ENCODE measurements at regions not wholly inside any gene's neighbourhood (a gene's known extent, or its start where the extent isn't known, plus 50 kb on each side); places are given as distances from the start of the nearest gene placed in this dataset.

GRCh38 chr16:64094181-64094965 is 1027.5 kb downstream of the CDH11 start:
- FAIRE-seq, result no peak
- no peak for TF ChIP-seq CTCF (IDR thresholded peaks at IDR 0.05)

GRCh38 chr16:64092271-64092670 is 1029.6 kb downstream of the CDH11 start:
- intact Hi-C loops (cut with DNase I), result no loop called here
- no peak overlapping the region for H3K4me3 ChIP-seq
- no peak overlapping the region for H3K27ac ChIP-seq
- ATAC-seq (no peak), FAIRE-seq (no peak), DNase-seq (no peak)
- H3K4me1 ChIP-seq, result no peaks in the 10 kb centered on the region
- WGBS, 2 donors, result 74 to 80% methylated on average over 3 of the region's 3 CpGs
- H3K36me3 ChIP-seq, result no peaks in the 10 kb centered on the region
- H3K27me3 ChIP-seq, result no peaks in the 10 kb centered on the region
- no peaks in the 10 kb centered on the region for H3K9me3 ChIP-seq
- TF ChIP-seq CTCF (IDR thresholded peaks at IDR 0.05), result no peak

More at GRCh38 chr16:64094181-64094965, 1027.5 kb downstream of the CDH11 start:
- H3K4me1 ChIP-seq, result no peaks in the 10 kb centered on the region
- 52 to 53% methylated on average over 4 of the region's 4 CpGs for WGBS, 2 donors
- H3K27me3 ChIP-seq, result no peaks in the 10 kb centered on the region
- DNase-seq (no peak), ATAC-seq (no peak)
- H3K4me3 ChIP-seq, result no peak overlapping the region
- intact Hi-C loops (cut with DNase I), result no loop called here
- H3K36me3 ChIP-seq, result no peaks in the 10 kb centered on the region
- H3K9me3 ChIP-seq, result no peaks in the 10 kb centered on the region
- no peak overlapping the region for H3K27ac ChIP-seq

GRCh38 chr16:64090327-64090726 is 1031.5 kb downstream of the CDH11 start:
- intact Hi-C loops (cut with DNase I), result no loop called here
- Histone ChIP-seq H3K4me3 (no peak overlapping the region), H3K27me3 (no peaks in the 10 kb centered on the region), H3K36me3 (no peaks in the 10 kb centered on the region), H3K27ac (no peak overlapping the region), H3K9me3 (no peaks in the 10 kb centered on the region), H3K4me1 (no peaks in the 10 kb centered on the region)
- no peak for TF ChIP-seq CTCF (IDR thresholded peaks at IDR 0.05)
- DNase-seq (no peak), FAIRE-seq (no peak), ATAC-seq (no peak)
- WGBS, 2 donors, result 40 to 46% methylated on average over 2 of the region's 2 CpGs

GRCh38 chr16:64089697-64090096 is 1032.2 kb downstream of the CDH11 start:
- H3K4me3 ChIP-seq, result no peak overlapping the region
- H3K36me3 ChIP-seq, result no peaks in the 10 kb centered on the region
- H3K27ac ChIP-seq, result no peak overlapping the region
- ATAC-seq, result peak in 3 of 4 donors; percentile 35 to 43 (median 40)
- FAIRE-seq, result no peak
- no peak for DNase-seq
- H3K27me3 ChIP-seq, result no peaks in the 10 kb centered on the region
- TF ChIP-seq CTCF (IDR thresholded peaks at IDR 0.05), result peak in 3 of 4 donors; percentile 18 to 38 (median 28)
- no peaks in the 10 kb centered on the region for H3K9me3 ChIP-seq
- no peaks in the 10 kb centered on the region for H3K4me1 ChIP-seq
- intact Hi-C loops (cut with DNase I), result no loop called here

DNA sequence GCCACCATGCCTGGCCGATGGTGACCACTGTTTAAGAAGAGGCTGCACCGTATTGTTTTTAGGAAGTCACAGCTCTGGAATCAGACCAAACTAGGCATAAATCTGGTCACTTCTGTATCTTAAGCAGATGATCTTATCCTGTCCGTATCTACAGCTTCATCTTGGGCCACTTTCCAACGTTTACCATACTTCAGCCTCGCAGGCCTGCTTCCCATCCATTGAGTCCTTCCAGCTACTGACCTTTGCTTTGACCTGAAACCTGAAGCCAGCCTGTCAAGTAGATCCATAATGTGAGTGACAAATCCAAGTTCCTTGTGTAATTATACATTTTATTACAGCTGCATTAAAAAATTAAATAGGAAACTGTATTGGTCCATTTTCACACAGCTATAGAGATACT is 1033.0 kb downstream of the CDH11 start:
- H3K4me3 ChIP-seq, result no peak overlapping the region
- 54 to 61% methylated on average over 5 of the region's 5 CpGs for WGBS, 2 donors
- H3K9me3 ChIP-seq, result no peaks in the 10 kb centered on the region
- intact Hi-C loops (cut with DNase I), result no loop called here
- H3K36me3 ChIP-seq, result no peaks in the 10 kb centered on the region
- ATAC-seq, result no peak
- H3K4me1 ChIP-seq, result no peaks in the 10 kb centered on the region
- no peaks in the 10 kb centered on the region for H3K27me3 ChIP-seq
- no peak overlapping the region for H3K27ac ChIP-seq
- FAIRE-seq, result no peak
- no peak for DNase-seq
- no peak for TF ChIP-seq CTCF (IDR thresholded peaks at IDR 0.05)

Data from pancreas (tissue), 10 donors.